ENCODE measurements at regions not wholly inside any gene's neighbourhood (a gene's known extent, or its start where the extent isn't known, plus 50 kb on each side); places are given as distances from the start of the nearest gene placed in this dataset.
A peak's percentile ranks its signal among the peaks of the same experiment; 100 is the strongest.

DNA sequence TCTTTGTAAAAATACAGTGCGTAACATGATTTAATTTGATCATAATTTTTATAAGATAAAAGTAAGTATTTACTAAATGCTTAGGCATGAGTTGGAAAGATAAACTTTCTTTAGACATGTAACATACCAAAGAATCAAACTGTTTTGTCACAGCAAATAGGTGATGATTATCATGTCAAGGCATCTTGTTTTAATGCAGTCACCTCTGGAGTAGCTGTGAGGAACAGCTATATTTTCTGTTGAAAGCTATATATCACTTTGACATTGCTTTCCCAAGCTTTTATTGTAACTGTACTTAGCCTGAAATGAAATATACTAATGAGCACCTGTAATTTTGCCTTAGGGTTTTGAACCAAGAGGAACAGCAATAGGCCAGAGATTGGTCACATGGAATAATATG is 151.9 kb downstream of the TLR5 start:
- Histone ChIP-seq H3K27me3 (ENCODE audit: control insufficient read depth, insufficient read depth, low read length) (no peaks in the 10 kb centered on the region), H3K36me3 (ENCODE audit: control insufficient read depth, insufficient read depth, low read length) (no peaks in the 10 kb centered on the region), H3K4me3 (ENCODE audit: low read depth, low read length) (no peak overlapping the region)
- CTCF ChIA-PET, result no interaction called here
- no peak for DNase-seq (ENCODE audit: low read depth)
- POLR2A ChIA-PET, result no interaction called here
- no peak for TF ChIP-seq CTCF (IDR thresholded peaks at IDR 0.05; ENCODE audit: insufficient read depth, low read depth, low read length)

DNA sequence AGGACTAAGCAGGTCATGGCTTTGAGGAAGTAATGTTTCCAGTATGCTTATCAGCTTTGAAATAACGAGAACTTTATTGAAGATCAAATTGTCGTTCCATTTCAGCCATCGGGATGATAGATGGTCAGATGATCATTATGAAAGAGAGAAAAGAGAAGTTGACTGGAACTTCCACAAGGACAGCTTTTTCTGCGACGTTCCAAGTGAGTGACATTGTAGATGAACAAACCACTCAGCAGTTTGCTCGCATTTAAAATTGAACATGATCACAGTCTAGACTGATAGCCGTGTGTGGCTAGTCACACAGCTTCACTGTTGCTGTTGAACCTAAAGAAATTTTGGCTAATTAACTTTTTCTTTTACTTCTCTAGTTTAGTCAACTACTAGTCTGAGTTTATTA is 151.1 kb downstream of the TLR5 start:
- Histone ChIP-seq H3K4me3 (ENCODE audit: low read depth, low read length) (no peak overlapping the region), H3K27me3 (ENCODE audit: control insufficient read depth, insufficient read depth, low read length) (no peaks in the 10 kb centered on the region), H3K36me3 (ENCODE audit: control insufficient read depth, insufficient read depth, low read length) (no peaks in the 10 kb centered on the region)
- ChIA-PET POLR2A (no interaction called here), CTCF (no interaction called here)
- no peak for TF ChIP-seq CTCF (IDR thresholded peaks at IDR 0.05; ENCODE audit: insufficient read depth, low read depth, low read length)
- no peak for DNase-seq (ENCODE audit: low read depth)

- H3K36me3 ChIP-seq (ENCODE audit: control insufficient read depth, insufficient read depth, low read length), result no peaks in the 10 kb centered on the region
- TF ChIP-seq CTCF (IDR thresholded peaks at IDR 0.05; ENCODE audit: insufficient read depth, low read depth, low read length), result no peak
- H3K27me3 ChIP-seq (ENCODE audit: control insufficient read depth, insufficient read depth, low read length), result no peaks in the 10 kb centered on the region
- peak; percentile 46 for DNase-seq (ENCODE audit: low read depth)
- ChIA-PET POLR2A (no interaction called here), CTCF (interaction anchor here (1.2 to 1.4 kb wide), 2 partner anchors 9 to 20 kb away, joined by 3 to 4 read pairs; no protein-coding TSS in a partner anchor)
- no peak overlapping the region for H3K4me3 ChIP-seq (ENCODE audit: low read depth, low read length)
Measured at GRCh38 chr1:222994511-222995235, 148.4 kb downstream of the TLR5 start.

- ChIA-PET POLR2A (no interaction called here), CTCF (interaction anchor here (1.2 kb wide), 1 partner anchor 9 kb away, joined by 3 read pairs; no protein-coding TSS in a partner anchor)
- H3K27me3 ChIP-seq (ENCODE audit: control insufficient read depth, insufficient read depth, low read length), result no peaks in the 10 kb centered on the region
- H3K4me3 ChIP-seq (ENCODE audit: low read depth, low read length), result no peak overlapping the region
- DNase-seq (ENCODE audit: low read depth), result no peak
- no peaks in the 10 kb centered on the region for H3K36me3 ChIP-seq (ENCODE audit: control insufficient read depth, insufficient read depth, low read length)
- TF ChIP-seq CTCF (IDR thresholded peaks at IDR 0.05; ENCODE audit: insufficient read depth, low read depth, low read length), result no peak
Measured at GRCh38 chr1:222995236-222995580, 147.8 kb downstream of the TLR5 start.

DNA sequence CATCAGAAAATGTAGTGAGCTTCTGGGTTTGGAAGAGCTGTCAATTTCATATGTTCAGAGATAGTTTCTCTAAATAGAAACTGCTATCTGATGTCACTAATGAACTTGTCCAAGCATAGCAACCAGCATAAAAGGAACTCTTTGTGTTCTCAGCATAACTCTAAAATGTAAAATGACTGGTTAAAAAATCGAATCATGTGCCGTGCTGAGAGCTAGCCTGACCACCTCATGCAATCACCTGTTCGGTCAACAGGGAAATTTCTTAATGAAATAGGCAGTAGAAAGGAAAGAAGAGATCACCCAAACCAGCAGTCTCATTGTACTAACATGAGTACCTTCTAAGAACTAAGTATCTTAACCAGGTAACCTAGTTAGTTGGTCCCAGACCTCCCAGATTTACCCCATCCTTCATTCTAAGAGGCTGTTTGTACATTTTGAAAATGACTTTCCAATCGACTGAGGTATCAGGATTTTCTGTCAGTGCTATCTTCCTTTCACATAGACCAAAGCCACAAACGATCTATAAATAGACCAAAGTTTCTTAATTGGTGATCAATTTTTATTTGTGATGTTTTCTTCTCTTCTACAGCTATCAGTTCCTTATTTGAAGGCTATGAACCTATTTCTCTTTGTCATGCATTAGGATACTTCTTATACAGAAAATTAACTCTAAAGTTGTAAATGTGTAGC is 147.3 kb downstream of the TLR5 start:
- ChIA-PET CTCF (interaction anchor here (1.2 kb wide), 1 partner anchor 8 kb away, joined by 3 read pairs; no protein-coding TSS in a partner anchor), POLR2A (no interaction called here)
- no peak for DNase-seq (ENCODE audit: low read depth)
- no peaks in the 10 kb centered on the region for H3K36me3 ChIP-seq (ENCODE audit: control insufficient read depth, insufficient read depth, low read length)
- no peak for TF ChIP-seq CTCF (IDR thresholded peaks at IDR 0.05; ENCODE audit: insufficient read depth, low read depth, low read length)
- no peaks in the 10 kb centered on the region for H3K27me3 ChIP-seq (ENCODE audit: control insufficient read depth, insufficient read depth, low read length)
- no peak overlapping the region for H3K4me3 ChIP-seq (ENCODE audit: low read depth, low read length)

Measured in BJ (cell line).